ENCODE measurements at regions not wholly inside any gene's neighbourhood (a gene's known extent, or its start where the extent isn't known, plus 50 kb on each side); places are given as distances from the start of the nearest gene placed in this dataset.

- ATAC-seq (no peak), DNase-seq (ENCODE audit: low spot score) (no peak)
- Mint-ChIP-seq H3K27me3 (ENCODE audit: low read depth) (no peaks in the 10 kb centered on the region), H3K36me3 (no peaks in the 10 kb centered on the region), H3K27ac (no peak overlapping the region), H3K9me3 (peaks cover 5% of the 10 kb centered on the region; the same call in 1 of the 2 replicates), H3K4me1 (no peaks in the 10 kb centered on the region), H3K4me3 (no peak overlapping the region)
- ChIA-PET POLR2A (no interaction called here), CTCF (no interaction called here)
- TF ChIP-seq TCF7 (CRISPR knock-in tag; IDR thresholded peaks at IDR 0.05; ENCODE audit: low read depth) (no peak), TEAD4 (CRISPR knock-in tag; IDR thresholded peaks at IDR 0.05) (no peak), SOX15 (CRISPR knock-in tag; IDR thresholded peaks at IDR 0.05) (no peak), ZNF138 (CRISPR knock-in tag; conservative IDR thresholded peaks at IDR 0.05) (no peak), GABPB1 (CRISPR knock-in tag; IDR thresholded peaks at IDR 0.05) (no peak), RELA (CRISPR knock-in tag; IDR thresholded peaks at IDR 0.05; ENCODE audit: borderline replicate concordance) (no peak), PREB (CRISPR knock-in tag; IDR thresholded peaks at IDR 0.05; ENCODE audit: borderline replicate concordance) (no peak), CREM (CRISPR knock-in tag; IDR thresholded peaks at IDR 0.05) (no peak), CBFB (CRISPR knock-in tag; IDR thresholded peaks at IDR 0.05; ENCODE audit: low read depth) (no peak), ATF6 (CRISPR knock-in tag; IDR thresholded peaks at IDR 0.05) (no peak)
These were observed 439.3 kb downstream of the ADRA2A start for GRCh38 chr10:111516144-111516543.

GRCh38 chr10:111522141-111522540, 445.3 kb downstream of the ADRA2A start:
- Mint-ChIP-seq H3K9me3 (no peaks in the 10 kb centered on the region), H3K27me3 (ENCODE audit: low read depth) (no peaks in the 10 kb centered on the region), H3K27ac (no peak overlapping the region), H3K4me1 (no peaks in the 10 kb centered on the region), H3K36me3 (no peaks in the 10 kb centered on the region), H3K4me3 (no peak overlapping the region)
- no peak for ATAC-seq
- CTCF ChIA-PET: no interaction called here
- POLR2A ChIA-PET: no interaction called here
- DNase-seq (ENCODE audit: low spot score): no peak
- no peak for TF ChIP-seq NFE2L1 (CRISPR knock-in tag; IDR thresholded peaks at IDR 0.05)
- no peak for TF ChIP-seq IRF1 (CRISPR knock-in tag; IDR thresholded peaks at IDR 0.05)
- TF ChIP-seq GABPB1 (CRISPR knock-in tag; IDR thresholded peaks at IDR 0.05): no peak
- no peak for TF ChIP-seq ZNF532 (CRISPR knock-in tag; IDR thresholded peaks at IDR 0.05; ENCODE audit: borderline replicate concordance)

- no peaks in the 10 kb centered on the region for H3K27me3 Mint-ChIP-seq (ENCODE audit: low read depth)
- H3K36me3 Mint-ChIP-seq: no peaks in the 10 kb centered on the region
- no peak for TF ChIP-seq ZNF219 (CRISPR knock-in tag; IDR thresholded peaks at IDR 0.05; ENCODE audit: borderline replicate concordance)
- no peak for TF ChIP-seq HMGA2 (CRISPR knock-in tag; IDR thresholded peaks at IDR 0.05)
- TF ChIP-seq ZSCAN18 (CRISPR knock-in tag; IDR thresholded peaks at IDR 0.05): no peak
- no peak for TF ChIP-seq E2F1 (CRISPR knock-in tag; IDR thresholded peaks at IDR 0.05)
- no peaks in the 10 kb centered on the region for H3K9me3 Mint-ChIP-seq
- H3K4me3 Mint-ChIP-seq: no peak overlapping the region
- ChIA-PET POLR2A (no interaction called here), CTCF (no interaction called here)
- H3K4me1 Mint-ChIP-seq: no peaks in the 10 kb centered on the region
- no peak for ATAC-seq
- DNase-seq (ENCODE audit: low spot score): no peak
- no peak overlapping the region for H3K27ac Mint-ChIP-seq
These were observed 445.7 kb downstream of the ADRA2A start for GRCh38 chr10:111522551-111522950.

All from WTC11 (cell line).